ENCODE measurements at regions not wholly inside any gene's neighbourhood (a gene's known extent, or its start where the extent isn't known, plus 50 kb on each side); places are given as distances from the start of the nearest gene placed in this dataset.

- no peak for DNase-seq
- intact Hi-C loops (cut with micrococcal nuclease): no loop called here
- no peak for ATAC-seq
These were observed 1013.8 kb upstream of the EEF2KMT start for GRCh38 chr16:6111390-6111789.

GRCh38 chr16:6110346-6110745, 1012.8 kb upstream of the EEF2KMT start:
- ATAC-seq (no peak), DNase-seq (no peak)
- intact Hi-C loops (cut with micrococcal nuclease): no loop called here

DNA sequence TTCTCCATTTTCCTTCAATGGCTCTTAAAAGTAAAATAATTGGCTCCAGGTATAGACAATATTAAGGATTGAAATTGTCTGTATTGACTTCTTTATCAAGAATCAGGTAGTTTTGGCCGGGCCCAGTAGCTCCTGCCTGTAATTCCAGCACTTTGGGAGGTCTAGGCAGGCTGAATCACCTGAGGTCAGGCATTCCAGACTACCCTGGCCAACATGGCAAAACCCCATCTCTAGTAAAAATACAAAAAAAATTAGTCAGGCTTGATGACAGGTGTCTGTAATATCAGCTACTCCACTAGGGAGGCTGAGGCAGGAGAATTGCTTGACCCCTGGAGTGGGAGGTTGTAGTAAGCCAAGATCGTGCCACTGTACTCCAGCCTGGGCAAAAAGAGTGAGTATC, 1008.5 kb upstream of the EEF2KMT start:
- no peak for DNase-seq
- intact Hi-C loops (cut with micrococcal nuclease): no loop called here
- ATAC-seq: no peak

DNA sequence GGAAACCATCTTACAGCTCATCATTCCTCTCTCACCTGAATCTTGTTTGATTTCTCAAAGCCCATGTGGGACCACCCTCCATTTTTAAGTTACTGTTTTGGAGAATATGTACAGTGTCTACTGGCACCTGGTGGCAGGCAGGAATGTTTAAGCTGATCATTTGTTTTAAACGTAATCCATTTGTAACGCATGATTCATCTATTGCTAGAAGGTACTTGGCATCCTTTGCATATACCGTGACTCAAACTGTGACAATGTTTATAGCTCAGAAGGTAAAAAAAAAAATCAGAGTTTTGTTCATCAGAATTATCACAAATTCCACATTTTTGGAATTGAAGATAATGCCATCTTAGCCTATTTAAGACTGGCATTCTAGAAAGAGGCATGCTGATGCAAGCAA, 1007.5 kb upstream of the EEF2KMT start:
- no peak for DNase-seq

GRCh38 chr16:6104428-6104827, 1006.8 kb upstream of the EEF2KMT start:
- no peak for ATAC-seq
- intact Hi-C loops (cut with micrococcal nuclease): no loop called here

More for the DNA sequence above, 1007.5 kb upstream of the EEF2KMT start:
- intact Hi-C loops (cut with micrococcal nuclease): no loop called here
- no peak for ATAC-seq

GRCh38 chr16:6103561-6103960, 1006.0 kb upstream of the EEF2KMT start:
- DNase-seq (no peak), ATAC-seq (no peak)
- intact Hi-C loops (cut with micrococcal nuclease): no loop called here

More at GRCh38 chr16:6104428-6104827, 1006.8 kb upstream of the EEF2KMT start:
- no peak for DNase-seq

GRCh38 chr16:6099102-6099501, 1001.5 kb upstream of the EEF2KMT start:
- no peak for ATAC-seq

DNA sequence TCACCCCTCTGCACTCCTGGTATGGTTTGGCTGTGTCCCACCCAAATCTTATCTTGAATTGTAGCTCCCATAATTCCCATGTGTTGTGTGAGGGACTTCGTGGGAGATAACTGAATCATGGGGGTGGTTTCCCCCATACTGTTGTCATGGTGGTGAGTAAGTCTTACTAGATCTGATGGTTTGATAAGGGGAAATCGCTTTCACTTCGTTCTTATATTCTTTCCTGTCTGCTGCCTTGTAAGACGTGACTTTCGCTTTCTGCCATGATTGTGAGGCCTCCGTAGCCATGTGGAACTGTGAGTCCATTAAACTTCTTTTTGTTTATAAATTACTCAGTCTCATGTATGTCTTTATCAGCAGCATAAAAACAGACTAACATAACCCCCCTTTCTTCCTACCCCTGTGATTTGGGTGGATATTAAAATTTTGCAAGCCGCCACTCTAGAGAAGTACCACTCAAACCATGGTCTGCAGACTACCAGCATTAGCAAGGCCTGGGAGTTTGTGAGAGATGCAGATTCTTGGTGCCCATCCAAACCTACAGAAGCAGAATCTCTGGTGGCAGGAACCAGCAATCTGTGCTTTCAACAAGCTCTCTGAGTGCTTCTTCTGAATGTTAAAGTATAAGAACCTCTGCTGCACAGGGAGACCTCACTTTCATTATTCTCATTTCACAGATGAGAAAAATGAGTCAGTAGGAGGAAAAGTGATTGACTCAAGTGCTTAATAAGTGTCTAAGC, 999.5 kb upstream of the EEF2KMT start:
- ATAC-seq (no peak), DNase-seq (no peak)
- intact Hi-C loops (cut with micrococcal nuclease): no loop called here

More at GRCh38 chr16:6099102-6099501, 1001.5 kb upstream of the EEF2KMT start:
- intact Hi-C loops (cut with micrococcal nuclease): no loop called here
- DNase-seq: no peak

DNA sequence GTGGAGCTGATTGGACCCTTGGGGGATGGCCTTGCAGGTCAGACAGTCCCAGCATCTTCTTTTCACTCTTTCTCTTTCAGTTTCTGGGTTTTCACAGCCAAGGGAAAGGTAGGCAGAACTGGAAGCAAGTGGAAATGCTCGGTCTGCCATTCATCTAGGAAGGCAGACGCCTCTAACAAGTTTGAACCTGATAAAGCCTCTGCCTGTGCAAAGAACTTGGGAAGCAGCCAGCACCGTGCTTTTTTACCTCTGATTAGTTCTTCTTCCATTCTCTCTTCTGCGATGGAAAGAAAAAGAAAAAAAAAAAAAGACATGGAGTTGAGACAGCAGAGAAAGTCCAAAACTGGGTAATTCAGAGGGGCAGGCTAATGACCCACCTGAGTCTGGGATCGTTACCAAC, 997.8 kb upstream of the EEF2KMT start:
- intact Hi-C loops (cut with micrococcal nuclease): no loop called here
- no peak for ATAC-seq

GRCh38 chr16:6091021-6091420, 993.4 kb upstream of the EEF2KMT start:
- DNase-seq: no peak
- no peak for ATAC-seq
- intact Hi-C loops (cut with micrococcal nuclease): no loop called here

More for the DNA sequence above, 997.8 kb upstream of the EEF2KMT start:
- no peak for DNase-seq

DNA sequence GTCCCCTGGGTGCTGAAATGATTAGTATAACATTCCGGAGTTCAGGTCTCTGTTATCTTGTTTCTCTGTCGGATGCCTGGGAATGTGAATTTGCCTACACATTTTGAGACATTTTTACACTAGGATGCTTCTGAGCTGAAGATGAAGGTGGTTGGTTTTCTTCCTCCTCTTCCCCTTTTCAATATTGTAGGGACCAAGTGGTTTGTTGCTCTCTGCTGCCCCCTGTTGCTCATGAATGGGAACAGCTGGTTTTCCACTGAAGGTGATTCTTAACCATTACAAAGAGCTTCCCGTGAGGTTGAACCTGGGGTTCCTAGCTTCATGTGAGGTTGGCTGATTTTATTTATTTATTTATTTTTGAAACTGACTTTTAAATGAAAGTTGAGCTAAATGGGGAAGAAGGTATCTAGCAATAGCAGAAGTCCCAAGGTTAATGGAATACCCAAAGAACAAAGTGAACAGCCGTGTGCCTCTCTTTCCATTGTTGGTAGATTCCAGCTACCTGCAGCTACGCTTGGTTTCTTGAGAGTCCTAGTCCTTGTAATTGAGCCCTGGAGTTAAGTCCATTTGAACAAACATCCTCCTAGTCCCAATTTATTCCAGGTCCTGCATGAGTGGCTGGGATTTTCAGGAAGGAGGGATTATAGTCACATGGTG, 983.9 kb upstream of the EEF2KMT start:
- no peak for DNase-seq
- intact Hi-C loops (cut with micrococcal nuclease): no loop called here
- ATAC-seq: no peak

DNA sequence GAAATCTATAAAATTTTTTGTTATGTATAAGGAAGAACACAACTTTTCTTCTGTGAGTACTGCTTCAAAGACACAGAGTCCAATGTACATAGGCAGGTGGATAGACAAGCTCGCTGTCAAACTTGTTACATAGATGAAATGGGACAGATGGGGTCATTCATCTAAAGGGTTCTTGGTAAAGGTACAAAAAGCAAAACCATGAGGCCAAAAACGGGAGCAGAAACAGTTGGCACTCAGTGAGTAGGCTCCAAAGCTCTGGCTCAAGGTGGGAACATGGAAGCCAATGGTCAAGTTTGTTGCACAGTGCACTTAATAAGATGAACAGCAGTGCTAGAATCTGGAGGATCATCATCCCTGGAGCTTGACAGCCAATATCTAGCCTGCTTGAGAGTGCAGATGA, 979.0 kb upstream of the EEF2KMT start:
- intact Hi-C loops (cut with micrococcal nuclease): no loop called here
- ATAC-seq: no peak
- DNase-seq: no peak

DNA sequence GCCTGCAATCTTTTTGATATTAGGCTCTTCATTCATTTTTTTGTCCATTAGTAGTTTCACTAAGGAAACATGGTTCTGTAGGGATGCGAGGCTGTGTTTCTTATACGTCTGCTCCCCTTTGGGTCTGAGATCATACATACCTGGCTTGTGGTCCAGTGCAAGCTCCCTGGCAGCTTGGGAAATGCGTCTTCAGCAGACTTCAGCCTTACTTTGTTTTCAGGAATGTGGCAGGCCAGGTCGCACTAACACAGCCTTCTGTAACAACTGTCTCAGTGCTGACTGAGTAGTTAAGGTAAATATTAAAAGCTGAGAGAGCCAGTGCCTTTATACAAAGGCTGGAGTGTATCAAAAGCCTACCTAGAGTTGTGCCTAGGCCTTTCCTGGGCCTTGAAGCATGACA, 970.5 kb upstream of the EEF2KMT start:
- DNase-seq (no peak), ATAC-seq (no peak)
- intact Hi-C loops (cut with micrococcal nuclease): no loop called here

DNA sequence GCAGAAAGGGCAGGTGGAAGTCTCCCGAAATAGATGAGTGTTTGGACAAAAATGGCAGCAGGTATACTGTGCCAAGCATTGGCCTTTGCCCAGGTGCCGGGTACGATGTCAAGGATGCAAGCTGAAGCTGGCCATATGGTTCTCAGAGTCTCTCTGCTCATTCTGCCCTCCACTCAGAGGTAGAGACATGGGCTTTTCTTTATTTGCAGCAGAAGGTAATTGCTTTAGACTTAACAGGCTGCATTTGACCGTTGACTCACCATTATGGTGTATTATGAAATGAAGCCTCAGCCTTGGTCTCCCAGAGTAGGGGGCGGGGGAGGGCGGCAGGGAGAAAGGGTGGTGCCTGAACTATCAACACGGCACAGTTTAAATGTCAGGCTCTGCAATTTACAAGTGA, 969.1 kb upstream of the EEF2KMT start:
- intact Hi-C loops (cut with micrococcal nuclease): no loop called here
- DNase-seq: no peak
- no peak for ATAC-seq

DNA sequence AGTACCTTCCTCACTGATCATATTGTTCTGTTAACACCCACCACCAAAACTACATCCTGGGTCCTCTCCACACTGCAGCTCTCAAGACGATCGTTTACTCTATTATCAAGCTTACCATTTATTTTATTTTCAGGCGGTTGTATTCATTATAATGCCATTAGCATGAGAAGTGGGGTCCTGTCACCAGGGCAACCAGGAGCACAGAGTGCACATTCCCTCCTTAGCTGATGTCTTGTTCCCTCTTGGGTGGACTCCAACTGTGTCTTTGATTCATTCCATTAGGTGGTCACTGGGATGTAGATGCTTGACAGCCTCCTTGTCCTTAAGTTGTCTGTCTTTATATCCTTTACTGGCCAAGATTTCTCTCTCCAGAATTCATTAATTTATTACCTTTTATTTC, 965.9 kb upstream of the EEF2KMT start:
- intact Hi-C loops (cut with micrococcal nuclease): no loop called here
- no peak for ATAC-seq
- no peak for DNase-seq

DNA sequence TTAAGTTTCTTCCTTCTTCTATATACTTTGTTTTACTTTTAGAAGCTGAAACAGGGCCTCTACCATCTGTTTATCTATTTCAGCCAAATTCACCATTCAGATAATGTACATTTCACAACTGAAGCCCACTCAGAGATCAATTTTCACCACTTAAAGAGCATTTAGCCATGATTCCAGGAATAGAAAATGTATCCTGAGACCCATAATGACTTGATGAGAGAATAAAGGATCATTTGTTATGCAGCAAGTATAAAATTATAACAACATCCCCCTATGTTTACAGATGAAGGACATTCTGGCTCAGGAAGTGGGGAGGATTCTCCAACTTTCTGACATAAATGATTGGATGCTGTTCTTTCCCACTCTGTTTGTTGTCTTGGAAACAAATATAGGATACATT, 962.1 kb upstream of the EEF2KMT start:
- ATAC-seq (no peak), DNase-seq (no peak)
- intact Hi-C loops (cut with micrococcal nuclease): no loop called here

DNA sequence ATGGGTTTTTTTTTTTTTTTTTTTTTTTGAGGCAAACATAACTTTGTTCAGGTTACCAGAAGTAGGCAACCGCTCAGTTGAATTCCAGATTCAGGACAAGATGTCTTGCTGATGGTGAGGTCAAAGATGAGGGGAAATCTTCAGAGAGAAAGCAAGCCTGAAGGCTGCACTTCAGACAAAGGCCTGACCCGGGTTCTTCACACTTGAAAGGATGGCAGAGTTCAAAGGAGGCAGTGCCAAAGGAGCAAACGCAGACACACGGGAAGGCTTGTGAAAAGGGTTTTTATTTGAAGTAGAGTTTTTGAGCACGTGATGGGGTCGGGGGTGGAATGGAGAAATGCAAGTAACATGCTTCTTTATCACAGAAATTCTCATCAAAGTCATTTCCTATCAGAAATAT, 960.2 kb upstream of the EEF2KMT start:
- DNase-seq: no peak
- intact Hi-C loops (cut with micrococcal nuclease): no loop called here
- no peak for ATAC-seq

GRCh38 chr16:6048017-6048416, 950.4 kb upstream of the EEF2KMT start:
- DNase-seq: no peak
- no peak for ATAC-seq
- intact Hi-C loops (cut with micrococcal nuclease): no loop called here

DNA sequence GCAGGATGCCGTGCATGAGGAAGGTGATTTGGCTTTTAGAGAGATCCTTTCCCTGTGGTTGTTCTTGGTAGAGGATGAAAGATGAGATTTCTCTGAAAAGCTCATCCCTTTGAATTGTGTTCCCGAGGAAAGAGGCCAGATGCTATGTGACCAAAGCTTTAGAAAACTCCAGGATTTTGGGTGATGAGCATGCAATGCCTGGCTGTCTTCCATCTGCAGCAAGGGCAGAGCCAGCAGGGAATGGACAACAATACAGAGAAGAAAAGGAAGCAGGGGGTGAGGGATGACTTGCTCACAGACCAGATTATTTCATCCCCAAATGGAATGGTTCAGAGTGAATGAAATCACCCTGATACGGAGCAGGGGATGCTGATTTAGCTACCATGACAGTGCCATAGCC, 949.7 kb upstream of the EEF2KMT start:
- no peak for DNase-seq
- ATAC-seq: no peak
- intact Hi-C loops (cut with micrococcal nuclease): no loop called here

- intact Hi-C loops (cut with micrococcal nuclease): no loop called here
- ATAC-seq: no peak
- DNase-seq: no peak
These were observed 941.5 kb upstream of the EEF2KMT start for GRCh38 chr16:6038941-6039645.
